Eye (tissue), 1 donor: ENCODE measurements at regions not wholly inside any gene's neighbourhood (a gene's known extent, or its start where the extent isn't known, plus 50 kb on each side); places are given as distances from the start of the nearest gene placed in this dataset.

ENCODE experiments used
- DNase-seq: peaks from one replicate; pipeline ENCODE4 v3.0.0-alpha.2; 2015

DNA sequence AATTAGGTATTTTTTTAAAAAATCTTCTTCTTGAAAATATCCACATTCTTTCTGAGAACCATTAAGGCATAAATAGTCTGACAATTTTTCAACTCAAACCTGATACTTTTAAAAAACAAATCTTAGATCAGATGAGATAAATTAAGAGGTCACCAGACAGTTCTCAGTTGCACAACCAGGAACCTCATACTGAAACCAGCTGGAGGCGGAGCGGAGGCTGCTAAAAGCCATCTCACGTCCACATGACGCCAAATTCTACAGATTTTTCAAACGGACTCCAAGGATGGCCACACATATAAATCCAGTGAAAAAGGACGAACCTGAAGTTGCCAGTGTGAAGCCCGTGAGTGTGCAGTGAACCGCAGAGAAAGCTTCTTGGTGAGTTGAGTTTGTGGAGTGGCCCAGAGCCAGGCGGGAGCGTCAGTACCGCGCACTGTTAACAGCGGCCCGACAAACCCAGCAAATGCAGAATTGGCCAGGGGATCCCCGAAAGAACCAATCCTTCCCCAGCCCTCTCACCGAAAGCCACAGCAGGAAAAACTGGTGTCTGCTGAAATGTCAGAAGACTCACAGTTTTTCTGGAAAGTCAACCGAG lies 53.1 kb upstream of the BBS5 start:
- no peak for DNase-seq

- no peak for DNase-seq
Observed at GRCh38 chr2:169422120-169422519, 57.2 kb upstream of the BBS5 start.

GRCh38 chr2:169415233-169415748 lies 53.0 kb upstream of the LRP2 start:
- peak; percentile 24 for DNase-seq
